ENCODE measurements at regions not wholly inside any gene's neighbourhood (a gene's known extent, or its start where the extent isn't known, plus 50 kb on each side); places are given as distances from the start of the nearest gene placed in this dataset.

GRCh38 chr2:7190587-7191324 lies 273.5 kb downstream of the RNF144A start (continued):
- no peak for TF ChIP-seq ZMIZ1 (IDR thresholded peaks at IDR 0.05; ENCODE audit: low read depth in 2 of 2, low read length in 2 of 2)
- TF ChIP-seq ZNF263 (CRISPR knock-in tag; IDR thresholded peaks at IDR 0.05; ENCODE audit: borderline replicate concordance): no peak

GRCh38 chr2:7191932-7192331 lies 274.7 kb downstream of the RNF144A start:
- Histone ChIP-seq H3K36me3 (ENCODE audit: control insufficient read depth, insufficient read depth, low read length) (no peaks in the 10 kb centered on the region), H3K27ac (ENCODE audit: extremely low read depth, low read depth, low read length) (no peak overlapping the region), H3K27me3 (ENCODE audit: control insufficient read depth in 2 of 2, insufficient read depth in 2 of 2, low read length in 2 of 2) (no peaks in the 10 kb centered on the region), H3K9me1 (ENCODE audit: control insufficient read depth, insufficient read depth, low read length) (no peaks in the 10 kb centered on the region), H3K9ac (ENCODE audit: insufficient read depth in 1 of 2, low read depth in 2 of 2, low read length in 2 of 2) (no peak overlapping the region), H3K4me1 (replicated peaks in 1 of 2; ENCODE audit: control insufficient read depth in 2 of 2, insufficient read depth in 2 of 2, low read length in 2 of 2) (no peaks in the 10 kb centered on the region), H3K4me3 (no peak overlapping the region), H3K79me2 (ENCODE audit: control insufficient read depth, insufficient read depth, low read length) (no peaks in the 10 kb centered on the region), H2AFZ (ENCODE audit: low read depth, low read length) (no peak overlapping the region), H4K20me1 (replicated peaks; ENCODE audit: control insufficient read depth, insufficient read depth, low read length) (no peaks in the 10 kb centered on the region), H3K4me2 (ENCODE audit: insufficient read depth, low read length) (no peak overlapping the region), H3K9me3 (replicated peaks; ENCODE audit: control insufficient read depth, insufficient read depth, low read depth, low read length) (no peaks in the 10 kb centered on the region)
- ChIA-PET CTCF (ENCODE audit: low intra/inter-chr PET ratio) (no interaction called here), POLR2A (interaction anchor here (1.5 kb wide), 1 partner anchor 11 kb away, joined by 4 read pairs; no protein-coding TSS in a partner anchor)
- in situ Hi-C loops (cut with MboI) (no loop called here), intact Hi-C loops (cut with micrococcal nuclease) (no loop called here)
- no peak for DNase-seq (ENCODE audit: extremely low read depth in 1 of 4, low spot score in 3 of 4)
- BruUV-seq (replicated peaks): no TSS peak
- TF ChIP-seq CREB3 (tag; conservative IDR thresholded peaks at IDR 0.05; ENCODE audit: low read depth) (no peak), NFE2L1 (tag; IDR thresholded peaks at IDR 0.05; ENCODE audit: borderline replicate concordance, low read depth) (no peak)
- no peak for ATAC-seq
- FAIRE-seq: no peak
- WGBS (ENCODE audit: insufficient coverage, low coverage, missing lambda C conversion rate): 0% methylated on average over 4 of the region's 4 CpGs

Measured in K562 (cell line).